ENCODE measurements at regions not wholly inside any gene's neighbourhood (a gene's known extent, or its start where the extent isn't known, plus 50 kb on each side); places are given as distances from the start of the nearest gene placed in this dataset.
"Not testable (repeated sequence)": the region's sequence is repeated elsewhere in the genome, so short reads cannot be mapped to it uniquely, and the experiment has no call there.

DNA sequence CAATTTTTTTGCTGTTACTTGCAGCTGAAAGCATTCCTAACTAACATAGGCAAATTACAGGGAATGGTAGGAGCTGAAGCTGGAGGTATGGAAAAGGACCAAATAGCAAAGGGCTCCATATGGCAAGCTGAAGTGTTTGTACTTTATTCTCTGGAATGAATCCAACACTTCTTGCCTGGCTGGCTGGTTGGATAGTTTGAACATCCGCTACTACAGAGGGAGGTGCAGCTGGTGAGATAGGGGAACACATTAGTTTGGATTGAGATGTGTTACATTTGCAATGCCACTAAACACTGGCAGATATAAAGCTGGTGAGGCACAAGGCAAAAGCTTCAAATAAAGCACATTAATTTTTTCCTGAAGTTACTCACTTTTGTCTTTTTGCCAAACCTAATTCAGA, 291.5 kb downstream of the SP3 start:
- FAIRE-seq: no peak

- no peak for FAIRE-seq
These were observed 288.5 kb downstream of the SP3 start for GRCh38 chr2:173676647-173677046.

GRCh38 chr2:173678186-173678585, 287.0 kb downstream of the SP3 start:
- FAIRE-seq: no peak

DNA sequence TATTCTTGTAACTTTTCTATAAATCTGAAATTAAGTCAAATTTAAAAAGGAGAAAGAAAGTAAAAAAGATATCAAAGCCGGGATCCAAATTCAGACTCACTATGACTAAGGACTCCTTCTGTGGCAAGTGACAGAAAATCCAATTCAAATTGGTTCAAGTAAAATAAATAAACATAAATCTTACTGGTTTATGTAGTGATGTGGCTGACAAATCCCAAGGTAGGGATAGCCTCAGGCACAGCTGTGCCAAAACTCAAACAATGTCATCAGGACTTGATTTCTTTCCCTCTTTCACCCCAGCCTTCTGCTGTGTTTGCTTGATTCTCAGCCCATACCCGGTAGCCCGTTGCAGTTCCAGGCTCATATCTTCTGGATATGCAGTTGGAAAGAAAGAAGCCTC, 284.6 kb downstream of the SP3 start:
- no peak for FAIRE-seq

DNA sequence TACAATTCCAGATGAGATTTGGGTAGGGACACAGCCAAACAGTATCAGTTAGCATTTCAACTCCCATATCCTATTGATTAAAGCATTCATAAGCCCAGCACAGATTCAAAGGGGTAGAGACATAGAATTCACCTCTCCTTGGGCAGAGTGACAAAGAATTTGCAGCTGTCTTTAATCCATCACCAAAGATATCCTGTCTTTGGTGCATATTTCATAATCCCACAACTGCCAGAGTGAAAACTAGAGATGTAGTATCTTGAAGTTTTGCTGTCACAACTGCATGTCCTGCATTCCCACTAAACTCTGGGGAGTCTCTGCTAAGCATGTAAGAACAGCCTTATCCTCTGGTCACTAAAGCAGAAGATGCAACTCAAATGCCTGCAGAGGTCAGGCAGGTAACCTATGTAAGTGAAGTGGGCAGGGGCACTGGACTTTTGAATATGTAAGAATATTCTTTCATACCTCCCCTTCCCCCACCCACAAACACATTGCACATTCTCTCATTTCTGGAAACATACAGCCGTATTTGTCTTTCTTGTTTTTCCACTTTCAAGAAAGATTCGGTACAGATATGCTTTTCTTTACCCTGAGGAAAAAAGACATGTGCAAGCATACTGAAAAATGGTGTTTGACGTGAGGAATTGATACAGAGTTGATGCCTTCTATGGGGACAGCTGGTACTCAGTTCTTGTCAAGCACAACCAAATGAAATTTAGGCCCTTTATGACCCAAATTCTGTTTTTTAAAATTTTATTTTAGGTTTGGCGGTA, 283.1 kb downstream of the SP3 start:
- no peak for FAIRE-seq

DNA sequence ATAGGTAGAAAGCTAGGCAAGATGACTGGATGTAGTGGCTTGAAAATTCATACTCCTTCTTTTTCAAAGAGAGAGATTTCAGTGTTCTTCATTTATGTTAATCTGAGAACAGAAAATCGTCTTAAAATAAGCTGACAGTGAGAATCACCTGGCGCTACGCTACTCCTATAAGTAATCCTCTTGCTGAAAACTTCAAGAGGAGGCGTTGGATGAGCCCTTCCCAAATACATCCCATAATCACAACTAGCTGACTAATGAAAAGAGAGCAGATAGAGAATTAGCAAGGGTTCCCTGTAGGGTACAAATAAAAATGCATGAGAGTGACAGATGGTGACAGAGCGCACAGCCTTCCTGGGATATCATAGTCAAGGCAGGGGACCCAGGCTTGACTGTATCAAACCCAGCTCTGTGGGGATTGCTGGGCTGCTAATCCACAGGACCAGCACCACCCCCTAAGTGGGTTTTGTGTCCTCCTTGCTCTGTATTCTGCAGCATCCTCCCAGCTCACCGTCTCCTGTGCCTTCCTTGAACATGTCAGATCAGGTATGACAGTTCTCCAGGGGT, 280.2 kb downstream of the SP3 start:
- no peak for FAIRE-seq

GRCh38 chr2:173690349-173690748, 274.8 kb downstream of the SP3 start:
- FAIRE-seq: no peak

DNA sequence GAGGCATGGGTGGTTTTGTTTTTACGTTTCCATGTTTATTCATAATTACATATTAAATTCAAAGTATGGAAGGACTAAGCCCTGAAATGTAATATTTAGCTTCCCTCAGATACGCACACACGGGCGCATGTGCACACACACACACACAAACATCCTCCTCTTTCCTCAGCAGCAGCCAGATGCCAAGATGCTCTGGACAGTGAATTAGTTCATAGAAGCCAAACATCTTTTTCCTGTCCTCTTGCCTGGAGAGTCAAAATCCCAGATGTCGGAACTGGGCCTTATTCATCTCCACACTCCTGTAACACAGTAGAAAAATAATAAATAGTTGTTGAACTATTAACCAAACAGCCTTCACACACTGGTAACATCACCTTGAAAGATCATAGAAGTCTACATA, 273.1 kb downstream of the SP3 start:
- no peak for FAIRE-seq

DNA sequence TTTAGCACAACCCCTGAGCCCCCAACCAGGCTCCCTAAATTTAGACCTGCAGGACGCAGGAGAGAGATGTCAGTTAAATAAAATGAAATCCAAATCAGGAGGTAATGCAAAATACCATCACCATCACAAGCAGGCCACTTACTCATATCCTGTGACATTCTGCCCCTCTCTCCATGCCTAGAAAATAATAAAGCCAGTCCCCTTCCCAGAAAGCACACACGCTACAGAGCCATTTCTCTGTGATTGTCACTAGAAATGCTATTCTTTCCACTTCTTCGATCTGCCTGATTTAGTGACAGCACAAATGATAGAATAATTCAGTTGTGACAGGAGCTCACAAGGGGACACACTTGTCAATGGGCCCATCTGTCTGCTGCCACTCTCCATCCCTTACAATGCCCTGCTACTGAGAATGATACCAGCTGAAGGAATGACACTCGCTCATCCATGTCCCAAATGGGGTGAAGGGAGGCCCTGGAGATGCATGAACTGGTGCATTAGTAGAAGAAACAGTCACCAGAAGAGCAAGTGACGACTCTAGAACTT, 272.1 kb downstream of the SP3 start:
- no peak for FAIRE-seq

DNA sequence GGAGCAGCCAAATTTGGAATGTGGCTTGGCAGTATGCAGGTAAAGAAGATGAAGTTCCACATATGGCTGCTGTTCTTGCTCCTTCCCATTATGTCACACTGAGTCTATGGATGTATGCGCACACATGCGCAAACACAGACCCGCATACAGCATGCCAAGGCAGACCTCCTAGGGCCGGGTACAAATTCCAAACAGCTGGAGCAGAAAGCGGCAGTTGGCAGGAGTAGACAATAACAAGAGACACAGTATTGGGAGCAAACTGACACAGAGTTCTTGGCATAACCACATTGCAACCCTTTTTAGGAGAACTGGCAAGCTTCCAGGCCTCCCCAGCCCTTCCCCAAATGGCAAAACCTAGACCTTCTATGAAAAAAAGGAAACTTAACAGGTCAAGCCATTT, 268.9 kb downstream of the SP3 start:
- FAIRE-seq: no peak

- FAIRE-seq: no peak
These were observed 267.2 kb downstream of the SP3 start for GRCh38 chr2:173697929-173698328.

- no peak for FAIRE-seq
These were observed 259.5 kb downstream of the SP3 start for GRCh38 chr2:173705656-173706055.

DNA sequence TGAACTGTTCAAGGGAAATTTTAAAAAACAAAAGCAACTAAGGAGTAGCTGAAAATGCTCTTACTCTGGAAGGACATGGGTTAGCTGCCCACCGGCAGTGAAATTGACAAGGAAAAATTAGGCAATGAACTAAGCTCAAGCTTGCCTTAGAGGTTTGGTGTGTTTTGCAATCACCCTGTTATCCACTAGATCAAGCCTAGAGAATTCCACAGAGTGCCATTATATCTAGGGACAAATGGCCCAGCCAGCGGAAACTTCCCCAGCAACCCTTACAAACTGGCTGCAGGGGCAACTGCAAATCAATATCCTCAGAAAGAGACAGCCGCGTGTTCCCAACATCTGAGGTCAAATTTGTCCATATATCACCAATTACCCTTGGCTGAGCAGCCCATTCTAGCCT, 258.2 kb downstream of the SP3 start:
- no peak for FAIRE-seq

DNA sequence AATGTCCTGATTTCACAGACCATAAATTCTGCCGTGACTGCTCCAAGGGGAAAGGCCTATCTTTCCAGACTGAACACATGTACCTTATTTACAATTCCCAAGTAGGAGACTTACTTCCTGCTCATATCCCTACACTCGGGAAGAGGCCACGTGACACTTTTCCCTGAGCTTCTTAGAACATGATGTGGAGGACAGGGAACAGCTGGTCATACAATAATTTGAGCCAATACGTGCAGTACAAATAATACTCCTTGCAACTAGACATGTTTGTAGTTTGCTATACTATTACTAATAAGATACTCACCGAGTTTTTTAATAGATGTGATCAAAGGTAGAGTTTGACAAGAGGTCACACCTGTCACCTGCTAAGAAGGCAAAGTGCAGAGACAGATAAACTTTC, 256.4 kb downstream of the SP3 start:
- FAIRE-seq: no peak

- FAIRE-seq: no peak
These were observed 253.4 kb downstream of the SP3 start for GRCh38 chr2:173711816-173712215.

DNA sequence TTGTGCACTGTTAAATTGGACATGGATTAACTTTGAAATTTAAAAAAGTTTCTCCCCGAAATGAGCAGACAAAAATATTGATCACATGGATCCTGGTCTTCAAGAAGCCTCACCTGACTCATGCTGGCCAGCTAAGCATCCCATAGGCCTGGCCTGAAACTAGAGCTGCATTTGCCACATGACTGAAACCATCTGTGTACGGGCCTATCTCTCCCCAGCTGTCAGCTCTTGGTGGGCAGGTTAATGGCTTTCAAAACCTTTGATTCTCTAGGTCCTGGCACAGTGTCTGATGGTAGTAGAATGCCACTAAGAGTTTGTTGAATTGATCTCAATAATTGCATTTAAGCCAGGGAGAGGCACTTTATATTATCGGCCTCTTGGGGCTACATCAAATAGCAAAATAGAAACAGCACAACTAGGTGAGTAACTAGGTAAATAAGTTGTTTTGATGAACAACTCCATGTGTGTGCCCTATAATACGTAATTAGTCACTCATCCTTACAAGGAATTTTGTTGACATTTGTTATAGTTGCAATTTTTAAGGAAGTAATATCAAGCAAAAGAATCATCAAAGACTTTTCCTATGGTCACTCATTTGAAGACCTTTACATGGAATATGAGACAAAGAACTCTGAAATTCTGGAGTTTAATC, 251.1 kb downstream of the SP3 start:
- FAIRE-seq: no peak

DNA sequence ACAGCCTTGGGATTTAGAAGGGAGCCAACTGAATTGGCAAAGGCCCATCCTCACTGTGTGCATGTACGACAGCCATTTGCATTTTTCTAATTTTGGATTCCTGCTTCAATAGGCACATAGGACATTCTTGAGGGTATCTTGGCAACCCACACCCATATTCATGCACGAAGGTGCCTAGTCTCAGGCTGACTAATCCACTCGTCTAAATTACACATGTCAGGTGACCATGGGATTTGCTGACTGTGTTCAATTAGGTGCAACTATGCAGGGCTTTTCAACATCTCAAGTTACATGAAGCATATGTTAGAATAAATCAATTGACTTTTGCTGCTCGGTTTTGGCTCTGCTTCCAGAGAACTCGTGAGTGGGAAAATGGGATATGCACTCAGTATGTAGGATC, 249.7 kb downstream of the SP3 start:
- FAIRE-seq: no peak

- FAIRE-seq: no peak
These were observed 248.6 kb downstream of the SP3 start for GRCh38 chr2:173716458-173717052.

DNA sequence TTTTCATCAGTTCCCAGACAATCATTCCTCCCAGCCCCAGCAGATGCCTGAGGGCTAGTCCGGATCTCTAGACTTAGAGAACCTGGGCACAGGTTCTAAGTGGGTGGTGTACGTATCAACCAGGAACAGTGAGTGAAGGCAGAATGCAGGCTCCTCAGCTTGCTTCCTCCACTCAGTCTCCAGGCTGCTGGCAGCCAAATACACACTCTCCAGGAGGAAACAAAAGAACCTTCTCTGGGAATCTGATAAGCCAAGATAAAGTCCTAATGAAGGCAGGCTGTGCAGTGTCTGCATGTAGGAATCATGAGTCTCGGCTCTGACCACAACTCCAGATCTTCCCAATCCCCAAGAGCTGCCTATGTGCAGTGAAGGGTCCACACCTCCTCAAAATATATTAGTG, 245.7 kb downstream of the SP3 start:
- no peak for FAIRE-seq

GRCh38 chr2:173720306-173720705, 244.9 kb downstream of the SP3 start:
- no peak for FAIRE-seq

DNA sequence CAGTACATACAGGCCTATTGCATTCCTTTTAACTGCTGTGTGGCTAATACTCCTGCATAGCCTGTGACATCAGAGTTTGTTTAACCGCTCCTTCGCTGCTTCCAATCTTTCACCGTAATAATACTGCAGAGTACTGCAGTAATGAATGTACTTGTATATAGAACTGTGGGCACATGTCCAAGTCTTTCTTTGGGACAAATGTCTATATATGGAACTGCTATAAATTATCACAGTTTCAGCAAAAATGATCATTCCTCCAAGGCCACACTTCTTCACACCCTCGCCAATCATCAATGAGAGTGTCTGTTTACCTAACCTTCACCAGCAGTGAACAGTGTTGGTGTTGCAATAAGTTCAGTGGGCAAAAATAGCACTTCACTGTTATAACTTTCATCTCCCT, 230.4 kb downstream of the SP3 start:
- no peak for FAIRE-seq

DNA sequence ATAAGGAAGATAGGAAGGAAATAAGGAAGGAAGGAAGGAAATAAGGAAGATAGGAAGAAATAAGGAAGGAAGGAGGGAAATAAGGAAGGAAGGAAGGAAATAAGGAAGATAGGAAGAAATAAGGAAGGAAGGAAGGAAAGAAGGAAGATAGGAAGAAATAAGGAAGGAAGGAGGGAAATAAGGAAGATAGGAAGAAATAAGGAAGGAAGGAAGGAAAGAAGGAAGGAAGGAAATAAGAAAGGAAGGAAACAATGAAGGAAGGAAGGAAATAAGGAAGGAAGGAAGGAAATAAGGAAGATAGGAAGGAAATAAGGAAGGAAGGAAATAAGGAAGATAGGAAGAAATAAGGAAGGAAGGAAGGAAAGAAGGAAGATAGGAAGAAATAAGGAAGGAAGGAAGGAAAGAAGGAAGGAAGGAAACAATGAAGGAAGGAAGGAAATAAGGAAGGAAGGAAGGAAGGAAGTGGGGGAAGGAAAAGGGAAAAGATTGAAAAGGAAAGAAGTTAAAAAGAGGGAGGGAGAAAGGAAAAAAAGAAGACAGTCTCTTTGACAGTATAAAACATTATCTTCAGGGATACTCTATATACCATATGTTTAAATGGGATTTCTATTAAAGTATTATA, 227.1 kb downstream of the SP3 start:
- FAIRE-seq: not testable (repeated sequence)

- FAIRE-seq: no peak
These were observed 226.2 kb downstream of the SP3 start for GRCh38 chr2:173739006-173739405.
